ENCODE measurements at regions not wholly inside any gene's neighbourhood (a gene's known extent, or its start where the extent isn't known, plus 50 kb on each side); places are given as distances from the start of the nearest gene placed in this dataset.

DNA sequence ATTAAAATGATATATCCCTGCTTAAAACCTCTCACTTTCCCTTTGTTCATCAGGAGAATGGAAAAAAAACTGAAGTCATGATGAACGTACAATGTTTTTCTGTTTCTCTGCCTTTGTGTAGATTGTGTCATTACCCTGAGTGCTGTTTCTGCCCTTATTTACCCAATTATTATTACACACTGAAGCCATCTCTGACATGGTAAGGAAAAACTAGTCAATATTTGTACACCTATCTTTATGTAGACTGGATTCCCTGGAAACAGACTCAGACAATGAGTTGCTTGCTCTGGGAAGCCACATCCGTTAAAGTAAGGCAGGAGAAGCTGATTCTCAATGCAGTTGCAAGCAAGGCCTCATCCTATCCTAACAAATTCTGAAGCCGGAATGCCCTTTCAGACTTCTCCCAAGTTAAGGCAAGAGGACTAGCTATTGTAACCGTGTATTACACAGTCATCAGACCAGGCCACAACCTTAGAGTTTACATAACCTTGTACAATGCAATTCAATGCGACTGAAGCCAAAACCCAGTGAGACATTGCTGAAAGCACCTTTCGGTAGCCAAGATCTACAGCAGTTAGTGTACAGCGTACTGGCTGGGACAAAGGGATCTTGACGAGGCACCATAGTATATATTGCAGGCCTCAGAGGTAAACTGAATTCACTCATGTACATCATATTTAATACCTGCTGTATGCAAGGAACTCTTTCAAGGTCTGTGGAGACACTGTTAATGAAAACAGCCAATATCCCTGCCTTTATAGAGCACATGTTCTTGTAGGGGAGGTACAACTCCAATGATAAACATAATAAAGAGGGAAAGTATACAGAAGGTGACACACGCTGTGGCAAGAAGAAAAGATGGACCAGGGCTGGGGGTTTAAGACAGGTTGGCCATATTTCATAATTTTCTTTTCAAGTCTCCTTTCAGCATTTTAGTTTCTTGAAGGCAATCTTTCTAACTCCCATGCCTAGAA is 1040.8 kb upstream of the SEMA6D start:
- H3K27me3 Mint-ChIP-seq (ENCODE audit: insufficient read depth), result no peaks in the 10 kb centered on the region
- no peaks in the 10 kb centered on the region for H3K4me1 Mint-ChIP-seq (ENCODE audit: low read depth)
- no peaks in the 10 kb centered on the region for H3K36me3 Mint-ChIP-seq (ENCODE audit: low read depth)
- no peak overlapping the region for H3K4me3 Mint-ChIP-seq
- intact Hi-C loops (cut with micrococcal nuclease), result no loop called here
- H3K27ac Mint-ChIP-seq, result no peak overlapping the region
- DNase-seq (ENCODE audit: low spot score), result no peak
- H3K9me3 Mint-ChIP-seq, result peaks cover 8% of the 10 kb centered on the region

DNA sequence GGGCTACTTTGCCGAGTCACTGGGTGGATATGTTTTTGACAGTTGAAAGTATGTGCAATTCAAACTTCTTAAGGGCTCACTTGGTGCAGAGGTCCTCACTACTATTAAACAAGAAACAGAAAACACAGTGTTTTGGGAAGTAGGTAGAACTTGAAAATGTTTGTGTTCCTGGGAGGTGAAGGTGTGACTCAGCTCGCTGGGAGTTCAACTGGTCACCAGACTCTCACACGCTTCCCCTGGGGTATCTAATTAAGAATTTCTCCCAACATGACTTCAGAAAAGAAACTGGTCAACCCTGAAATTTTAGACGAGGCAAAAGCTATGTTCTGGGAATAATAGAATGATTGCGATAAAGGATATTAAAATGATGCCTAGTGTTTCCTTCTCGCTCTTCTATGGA is 1039.8 kb upstream of the SEMA6D start:
- H3K36me3 Mint-ChIP-seq (ENCODE audit: low read depth), result no peaks in the 10 kb centered on the region
- no peak overlapping the region for H3K4me3 Mint-ChIP-seq
- no peak overlapping the region for H3K27ac Mint-ChIP-seq
- no peaks in the 10 kb centered on the region for H3K4me1 Mint-ChIP-seq (ENCODE audit: low read depth)
- peaks cover 8% of the 10 kb centered on the region for H3K9me3 Mint-ChIP-seq
- H3K27me3 Mint-ChIP-seq (ENCODE audit: insufficient read depth), result no peaks in the 10 kb centered on the region
- intact Hi-C loops (cut with micrococcal nuclease), result no loop called here
- no peak for DNase-seq (ENCODE audit: low spot score)

DNA sequence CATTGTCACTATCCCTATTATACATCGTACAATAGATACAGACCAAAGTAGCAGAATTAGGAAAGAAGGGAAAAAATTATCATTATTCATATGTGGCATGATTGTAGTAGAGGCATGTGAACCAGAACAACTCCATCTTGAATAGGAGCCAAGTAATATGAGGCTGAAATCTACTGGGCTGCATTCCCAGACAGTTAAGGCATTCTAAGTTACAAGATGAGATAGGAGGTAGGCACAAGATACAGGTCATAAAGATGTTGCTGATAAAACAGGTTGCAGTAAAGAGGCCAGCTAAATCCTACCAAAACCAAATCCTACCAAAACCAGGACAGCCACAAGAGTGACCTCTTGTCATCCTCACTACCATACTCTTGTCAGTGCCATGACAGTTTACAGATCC is 1035.4 kb upstream of the SEMA6D start:
- no peak overlapping the region for H3K4me3 Mint-ChIP-seq
- intact Hi-C loops (cut with micrococcal nuclease), result no loop called here
- peaks cover 8% of the 10 kb centered on the region for H3K9me3 Mint-ChIP-seq
- no peaks in the 10 kb centered on the region for H3K4me1 Mint-ChIP-seq (ENCODE audit: low read depth)
- no peak for DNase-seq (ENCODE audit: low spot score)
- no peaks in the 10 kb centered on the region for H3K27me3 Mint-ChIP-seq (ENCODE audit: insufficient read depth)
- no peak overlapping the region for H3K27ac Mint-ChIP-seq
- no peaks in the 10 kb centered on the region for H3K36me3 Mint-ChIP-seq (ENCODE audit: low read depth)

DNA sequence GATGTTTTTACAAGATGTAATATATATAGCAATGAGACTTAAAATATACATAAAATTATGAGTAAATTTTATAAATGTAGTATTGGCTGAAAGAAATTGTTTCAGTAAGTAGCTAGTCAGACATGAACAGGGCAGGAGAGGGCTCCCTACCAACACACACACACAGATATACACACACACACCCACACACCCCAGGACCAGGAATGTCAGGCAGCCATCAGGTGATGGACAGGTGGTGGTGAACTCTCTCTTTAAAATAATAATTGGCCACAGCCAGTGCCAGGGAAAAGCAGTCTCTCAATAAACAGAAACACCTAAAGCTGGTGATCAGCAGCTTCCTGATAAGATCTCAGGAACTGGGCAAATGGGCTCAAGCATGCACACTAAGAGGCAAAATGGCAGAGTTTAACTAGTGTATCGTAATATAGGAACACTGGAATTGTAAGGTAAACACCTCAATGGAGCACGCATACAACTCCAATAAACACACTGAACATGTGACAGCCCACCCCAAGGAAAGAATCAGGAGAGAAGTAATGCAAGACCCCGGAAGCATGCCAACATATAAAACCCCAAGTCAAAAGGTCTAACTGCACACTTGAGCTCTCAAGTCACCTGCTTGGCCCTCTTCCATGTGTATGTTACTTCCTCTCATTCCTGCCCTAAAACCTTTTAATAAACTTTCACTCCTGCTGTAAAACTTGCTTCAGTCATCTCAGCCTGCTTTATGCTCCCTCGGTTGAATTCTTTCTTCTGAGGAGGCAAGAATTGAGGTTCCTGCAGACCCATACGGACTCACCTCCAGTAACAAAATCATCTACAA is 1034.1 kb upstream of the SEMA6D start:
- Mint-ChIP-seq H3K4me1 (ENCODE audit: low read depth) (no peaks in the 10 kb centered on the region), H3K4me3 (no peak overlapping the region), H3K9me3 (peaks cover 8% of the 10 kb centered on the region), H3K36me3 (ENCODE audit: low read depth) (no peaks in the 10 kb centered on the region), H3K27ac (no peak overlapping the region), H3K27me3 (ENCODE audit: insufficient read depth) (no peaks in the 10 kb centered on the region)
- intact Hi-C loops (cut with micrococcal nuclease), result no loop called here
- no peak for DNase-seq (ENCODE audit: low spot score)

DNA sequence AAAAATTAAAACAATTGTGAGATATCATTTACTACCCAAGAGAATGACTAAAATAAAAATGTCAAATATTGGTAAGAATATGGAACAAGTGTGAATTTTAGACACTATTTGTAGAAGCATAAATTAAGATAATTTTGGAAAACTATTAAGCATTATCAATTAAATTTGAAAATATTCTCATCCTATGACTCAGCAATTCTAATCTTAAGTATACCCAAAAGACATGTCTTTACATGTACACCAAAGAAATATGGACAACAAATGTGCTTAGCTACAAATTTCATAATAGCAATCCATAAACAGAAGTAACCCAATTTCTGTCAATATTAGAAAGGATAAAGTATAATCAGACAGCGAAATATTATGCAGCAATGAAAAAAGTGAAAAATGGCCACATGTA is 1032.2 kb upstream of the SEMA6D start:
- Mint-ChIP-seq H3K27ac (no peak overlapping the region), H3K27me3 (ENCODE audit: insufficient read depth) (no peaks in the 10 kb centered on the region), H3K4me3 (no peak overlapping the region), H3K9me3 (peaks cover 4% of the 10 kb centered on the region), H3K36me3 (ENCODE audit: low read depth) (no peaks in the 10 kb centered on the region), H3K4me1 (ENCODE audit: low read depth) (no peaks in the 10 kb centered on the region)
- intact Hi-C loops (cut with micrococcal nuclease), result no loop called here
- DNase-seq (ENCODE audit: low spot score), result no peak

DNA sequence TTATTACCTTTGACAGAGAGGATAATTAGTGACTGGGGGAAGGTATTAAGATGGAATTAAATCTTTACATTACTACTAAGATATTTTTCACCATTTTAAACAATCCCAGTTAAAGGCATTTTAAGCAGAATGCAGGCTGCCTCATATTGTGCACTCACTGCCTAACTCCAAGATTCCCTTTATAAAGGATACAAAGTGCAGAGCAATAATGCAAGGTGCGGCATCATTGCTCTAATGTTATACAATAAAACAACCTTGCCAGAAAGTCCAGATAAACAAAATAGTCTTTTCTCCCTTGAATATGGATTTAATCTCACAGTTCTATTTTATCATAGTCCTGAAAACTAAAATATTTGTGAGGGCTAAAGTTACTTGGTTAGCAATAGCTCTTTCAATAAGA is 1031.6 kb upstream of the SEMA6D start:
- no peak for DNase-seq (ENCODE audit: low spot score)
- Mint-ChIP-seq H3K36me3 (ENCODE audit: low read depth) (no peaks in the 10 kb centered on the region), H3K9me3 (peaks cover 4% of the 10 kb centered on the region), H3K27ac (no peak overlapping the region), H3K4me3 (no peak overlapping the region), H3K4me1 (ENCODE audit: low read depth) (no peaks in the 10 kb centered on the region), H3K27me3 (ENCODE audit: insufficient read depth) (no peaks in the 10 kb centered on the region)
- intact Hi-C loops (cut with micrococcal nuclease), result no loop called here

DNA sequence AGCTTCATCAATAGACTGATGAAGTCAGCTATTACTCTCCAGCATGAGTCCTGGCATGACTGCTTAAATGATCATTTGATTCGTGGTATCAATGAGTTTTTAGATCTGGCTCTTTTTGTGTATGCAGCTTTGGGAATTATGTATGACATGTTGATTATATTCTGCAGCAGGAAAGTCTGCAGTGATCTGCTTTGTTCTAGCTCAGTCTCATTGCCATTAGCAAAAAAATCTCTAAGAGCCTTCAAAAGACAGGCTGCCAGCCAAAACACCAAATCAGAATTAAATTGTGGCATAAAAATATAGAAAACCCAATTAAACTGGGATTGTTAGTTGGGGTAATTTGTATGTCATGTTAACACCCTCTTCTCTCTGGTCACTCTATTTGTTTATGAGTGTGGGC is 1021.0 kb upstream of the SEMA6D start:
- no peak overlapping the region for H3K4me3 Mint-ChIP-seq

DNA sequence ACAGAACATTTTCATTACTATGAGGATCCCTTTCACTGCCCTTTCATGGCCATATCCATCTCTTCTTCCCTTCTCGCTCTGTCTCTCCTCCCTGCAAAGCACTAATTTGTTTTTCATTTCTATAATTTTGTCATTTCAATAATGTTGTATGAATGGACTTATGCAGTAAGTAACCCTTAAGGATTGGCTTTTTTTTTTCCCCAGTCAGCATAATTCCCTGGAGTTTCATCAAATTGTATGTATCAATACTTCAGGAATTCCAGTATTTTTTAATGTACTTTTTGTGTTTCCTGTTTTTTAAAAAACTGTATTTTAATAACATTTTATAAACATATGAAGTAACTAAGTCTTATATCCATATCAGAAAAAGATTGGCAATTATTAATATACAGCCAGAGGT is 1016.0 kb upstream of the SEMA6D start:
- DNase-seq (ENCODE audit: low spot score), result no peak
- intact Hi-C loops (cut with micrococcal nuclease), result no loop called here
- H3K27ac Mint-ChIP-seq, result no peak overlapping the region
- no peaks in the 10 kb centered on the region for H3K36me3 Mint-ChIP-seq (ENCODE audit: low read depth)
- H3K27me3 Mint-ChIP-seq (ENCODE audit: insufficient read depth), result no peaks in the 10 kb centered on the region
- peaks cover 19% of the 10 kb centered on the region for H3K9me3 Mint-ChIP-seq
- H3K4me1 Mint-ChIP-seq (ENCODE audit: low read depth), result no peaks in the 10 kb centered on the region
- H3K4me3 Mint-ChIP-seq, result no peak overlapping the region

More for the DNA sequence above, 1021.0 kb upstream of the SEMA6D start:
- H3K36me3 Mint-ChIP-seq (ENCODE audit: low read depth), result no peaks in the 10 kb centered on the region
- intact Hi-C loops (cut with micrococcal nuclease), result no loop called here
- H3K4me1 Mint-ChIP-seq (ENCODE audit: low read depth), result no peaks in the 10 kb centered on the region
- no peak overlapping the region for H3K27ac Mint-ChIP-seq
- peaks cover 27% of the 10 kb centered on the region for H3K9me3 Mint-ChIP-seq
- H3K27me3 Mint-ChIP-seq (ENCODE audit: insufficient read depth), result no peaks in the 10 kb centered on the region
- no peak for DNase-seq (ENCODE audit: low spot score)

DNA sequence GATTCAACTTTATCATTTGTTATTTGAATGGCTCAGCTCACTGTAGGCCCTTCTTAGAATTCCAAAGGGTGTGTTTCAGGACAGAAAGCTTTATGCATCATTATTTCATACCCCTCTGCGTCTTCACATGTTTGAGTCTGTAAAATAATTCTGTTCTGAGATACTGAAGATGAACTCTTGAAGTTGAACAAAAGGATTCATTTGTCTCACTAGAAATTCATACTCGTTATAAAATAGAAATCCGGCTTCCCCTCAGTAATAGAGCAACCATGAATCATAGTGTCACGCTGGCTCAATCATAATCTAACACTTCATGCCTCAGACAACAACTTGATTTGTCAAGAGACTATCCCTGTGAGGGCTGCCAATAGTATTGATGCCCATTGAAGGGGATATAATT is 1015.4 kb upstream of the SEMA6D start:
- H3K9me3 Mint-ChIP-seq, result peaks cover 19% of the 10 kb centered on the region
- H3K27ac Mint-ChIP-seq, result no peak overlapping the region
- no peaks in the 10 kb centered on the region for H3K4me1 Mint-ChIP-seq (ENCODE audit: low read depth)
- no peak for DNase-seq (ENCODE audit: low spot score)
- intact Hi-C loops (cut with micrococcal nuclease), result no loop called here
- no peaks in the 10 kb centered on the region for H3K36me3 Mint-ChIP-seq (ENCODE audit: low read depth)
- H3K4me3 Mint-ChIP-seq, result no peak overlapping the region
- H3K27me3 Mint-ChIP-seq (ENCODE audit: insufficient read depth), result no peaks in the 10 kb centered on the region

DNA sequence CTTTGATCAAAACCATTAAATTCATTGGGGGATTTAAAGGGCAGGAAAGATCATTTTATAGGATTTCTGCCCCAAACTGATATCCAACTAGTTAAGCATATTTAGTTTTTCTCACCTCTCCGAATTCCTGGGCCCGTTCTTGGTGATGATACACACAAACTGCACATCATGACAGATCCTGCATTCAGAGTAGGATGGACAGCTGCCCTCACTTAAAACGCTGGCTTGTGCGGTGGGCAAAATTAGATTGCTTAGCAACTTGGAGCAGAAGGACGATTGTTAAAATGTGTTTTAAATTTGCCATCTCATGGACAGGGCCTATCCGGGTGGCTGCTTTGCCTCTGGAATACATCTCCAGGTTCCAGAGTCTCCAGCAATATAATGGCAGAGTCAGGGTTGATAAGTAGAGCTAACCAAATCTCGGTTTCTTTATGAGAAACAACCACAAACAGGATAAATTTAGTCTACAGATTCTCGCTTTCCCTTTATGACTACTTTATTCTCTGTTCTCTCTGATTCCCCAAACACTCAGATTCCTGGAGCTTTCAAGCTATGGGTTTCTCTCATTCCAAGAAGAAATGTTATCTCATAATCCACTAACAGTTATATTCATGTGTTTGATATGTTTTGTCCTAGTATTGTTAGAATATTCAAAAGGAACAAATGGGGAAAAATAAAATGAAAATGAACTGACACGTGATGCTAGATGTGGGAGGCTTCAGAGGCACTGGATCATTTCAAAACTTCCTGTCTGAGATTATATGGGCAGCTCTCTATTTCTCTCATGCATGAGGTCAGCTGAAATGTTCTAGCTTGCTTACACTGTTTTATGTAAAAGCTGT is 1014.1 kb upstream of the SEMA6D start:
- Mint-ChIP-seq H3K4me1 (ENCODE audit: low read depth) (no peaks in the 10 kb centered on the region), H3K27ac (no peak overlapping the region), H3K4me3 (no peak overlapping the region), H3K27me3 (ENCODE audit: insufficient read depth) (no peaks in the 10 kb centered on the region), H3K36me3 (ENCODE audit: low read depth) (no peaks in the 10 kb centered on the region), H3K9me3 (peaks cover 19% of the 10 kb centered on the region)
- DNase-seq (ENCODE audit: low spot score), result no peak
- intact Hi-C loops (cut with micrococcal nuclease), result no loop called here

DNA sequence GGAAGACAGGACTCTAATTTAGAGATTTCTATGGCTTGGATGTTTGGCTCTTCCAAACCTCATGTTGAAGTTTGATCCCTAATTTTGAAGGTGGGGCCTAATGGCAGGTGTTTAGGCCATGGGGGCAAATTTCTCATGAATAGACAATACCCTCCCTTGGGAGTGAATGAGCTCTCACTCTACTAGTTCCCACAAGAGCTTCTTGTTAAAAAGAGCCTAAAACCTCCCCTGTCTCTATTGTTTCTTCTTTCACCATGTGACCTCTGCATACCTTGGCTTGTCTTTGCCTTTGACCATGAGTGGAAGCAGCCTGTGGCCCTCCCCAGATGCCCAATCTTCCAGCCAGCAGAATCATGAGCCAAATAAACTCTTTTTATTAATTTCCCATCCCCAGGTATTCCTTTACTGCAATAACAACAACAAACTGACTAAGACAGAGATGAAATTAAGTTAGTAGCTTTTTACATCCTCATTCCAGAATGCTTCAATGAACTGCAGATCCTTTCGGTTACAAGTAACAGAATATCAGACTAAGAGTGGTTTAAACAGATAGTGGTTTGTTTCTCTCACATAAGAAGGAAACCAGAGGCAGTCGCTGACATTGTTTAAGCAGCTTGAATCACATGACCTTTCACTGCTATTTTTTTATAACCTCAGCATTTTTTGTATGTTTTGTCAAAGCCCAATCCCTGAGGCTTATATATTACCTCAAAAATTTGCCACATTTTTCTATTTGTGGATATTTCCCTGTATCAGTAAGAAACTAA is 1013.3 kb upstream of the SEMA6D start:
- Mint-ChIP-seq H3K4me3 (no peak overlapping the region), H3K9me3 (peaks cover 19% of the 10 kb centered on the region), H3K27me3 (ENCODE audit: insufficient read depth) (no peaks in the 10 kb centered on the region), H3K36me3 (ENCODE audit: low read depth) (no peaks in the 10 kb centered on the region), H3K27ac (no peak overlapping the region), H3K4me1 (ENCODE audit: low read depth) (no peaks in the 10 kb centered on the region)
- intact Hi-C loops (cut with micrococcal nuclease), result no loop called here
- no peak for DNase-seq (ENCODE audit: low spot score)

DNA sequence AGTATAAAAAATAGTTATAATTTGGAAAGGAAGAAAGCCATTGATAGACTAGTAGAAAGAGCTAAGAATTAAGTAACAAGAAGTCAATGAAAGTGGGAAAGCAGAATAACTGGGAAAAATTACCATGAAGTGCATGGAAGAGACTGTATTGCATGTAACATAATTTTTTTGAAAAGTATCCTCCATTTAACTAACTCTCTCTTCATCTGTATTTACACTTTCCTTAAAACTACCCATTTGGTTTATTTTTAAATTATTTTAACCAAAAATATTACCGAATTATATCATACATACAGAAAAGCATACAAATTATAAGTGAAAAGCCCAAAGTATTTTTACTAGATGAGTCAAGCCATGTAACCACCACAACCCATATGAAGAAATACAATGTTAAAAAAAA is 1009.9 kb upstream of the SEMA6D start:
- H3K27me3 Mint-ChIP-seq (ENCODE audit: insufficient read depth), result no peaks in the 10 kb centered on the region
- no peaks in the 10 kb centered on the region for H3K36me3 Mint-ChIP-seq (ENCODE audit: low read depth)
- no peak for DNase-seq (ENCODE audit: low spot score)
- H3K4me1 Mint-ChIP-seq (ENCODE audit: low read depth), result no peaks in the 10 kb centered on the region
- intact Hi-C loops (cut with micrococcal nuclease), result no loop called here
- no peak overlapping the region for H3K4me3 Mint-ChIP-seq
- no peak overlapping the region for H3K27ac Mint-ChIP-seq
- H3K9me3 Mint-ChIP-seq, result peaks cover 11% of the 10 kb centered on the region
